ENCODE measurements at regions not wholly inside any gene's neighbourhood (a gene's known extent, or its start where the extent isn't known, plus 50 kb on each side); places are given as distances from the start of the nearest gene placed in this dataset.

DNA sequence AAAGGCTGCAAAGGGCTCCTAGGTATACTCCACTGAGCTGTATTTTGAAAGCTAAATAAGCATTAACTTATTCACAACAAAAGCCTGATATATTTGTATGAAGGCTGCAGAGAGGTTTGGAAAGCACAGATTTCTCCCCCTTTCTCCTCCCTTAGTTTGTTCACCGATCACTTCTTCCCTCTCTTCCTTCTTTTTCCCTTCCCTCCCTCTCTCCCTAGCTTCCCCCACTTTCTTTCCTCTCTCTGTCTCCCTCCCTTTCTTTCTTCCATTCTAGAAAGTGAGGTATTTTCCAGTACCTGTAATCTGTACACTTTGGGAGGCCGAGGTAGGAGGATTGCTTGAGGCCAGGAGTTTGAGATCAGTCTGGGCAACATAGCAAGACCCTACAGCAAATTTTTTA lies 62.1 kb downstream of the HHEX start:
- Histone ChIP-seq H3K9me3 (no peaks in the 10 kb centered on the region), H3K36me3 (no peaks in the 10 kb centered on the region), H3K4me3 (no peak overlapping the region), H3K27ac (no peak overlapping the region), H3K27me3 (no peaks in the 10 kb centered on the region), H3K4me1 (peaks cover 0 to 38% (median 6%) of the 10 kb centered on the region in 12 donors)
- intact Hi-C loops (cut with DNase I) = loop anchor here in 3 of 10 donors (10.0 kb wide), 2 partner anchors 57 to 63 kb away; no protein-coding TSS in a partner anchor
- ATAC-seq (no peak), DNase-seq (no peak)
- 86 to 95% (median 93%) methylated on average over 2 of the region's 2 CpGs for WGBS, 4 donors
- no peak for TF ChIP-seq POLR2A (IDR thresholded peaks at IDR 0.05)
- TF ChIP-seq CTCF (IDR thresholded peaks at IDR 0.05) = no peak

DNA sequence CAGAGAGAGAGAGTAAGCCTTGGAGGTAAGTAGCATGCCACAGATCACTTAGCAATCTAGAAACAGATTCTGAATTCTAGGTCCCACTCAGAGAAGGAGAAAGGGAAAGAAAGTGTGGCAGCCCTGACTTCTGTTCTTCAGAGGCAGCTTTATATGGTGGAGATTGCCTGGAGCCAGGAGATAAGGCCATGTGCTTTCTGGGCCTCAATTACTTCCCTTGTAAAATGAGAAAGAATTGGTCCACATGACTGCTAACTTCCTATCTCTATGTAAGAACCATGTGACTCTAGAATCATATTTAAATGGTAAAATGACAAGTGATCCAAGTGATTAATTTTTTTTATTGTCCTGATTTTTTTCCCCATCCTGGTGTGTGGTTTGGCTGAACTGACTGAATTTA lies 64.1 kb downstream of the HHEX start:
- ATAC-seq (no peak), DNase-seq (no peak)

DNA sequence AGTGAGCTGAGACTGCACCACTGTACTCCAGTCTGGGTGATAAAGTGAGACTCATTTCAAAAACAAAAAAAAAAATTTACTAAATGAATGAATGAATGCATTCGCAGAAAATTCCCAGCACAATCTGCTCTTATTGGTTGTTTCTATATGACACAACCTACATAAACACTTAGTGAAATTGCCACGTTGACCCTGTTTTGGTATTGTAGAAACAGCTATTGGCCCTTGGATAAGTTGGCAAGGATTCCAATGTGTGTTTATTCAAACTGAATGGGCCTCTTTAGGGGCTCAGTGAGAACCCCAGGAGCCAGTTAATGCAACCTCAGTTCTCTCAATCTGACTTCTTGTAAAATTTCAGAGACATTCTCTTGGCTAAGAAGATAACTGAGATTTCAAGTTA lies 66.0 kb downstream of the HHEX start:
- 68 to 80% (median 69%) methylated on average over 2 of the region's 2 CpGs for WGBS, 4 donors
- ATAC-seq (no peak), DNase-seq (no peak)
- no peaks in the 10 kb centered on the region for H3K36me3 ChIP-seq
- TF ChIP-seq POLR2A (IDR thresholded peaks at IDR 0.05) (no peak), CTCF (IDR thresholded peaks at IDR 0.05) (no peak)
- H3K27me3 ChIP-seq = no peaks in the 10 kb centered on the region
- intact Hi-C loops (cut with DNase I) = loop anchor here in 7 of 10 donors (2.0 to 10.0 kb wide), 6 partner anchors 53 to 65 kb away; no protein-coding TSS in a partner anchor
- no peak overlapping the region for H3K4me3 ChIP-seq
- H3K27ac ChIP-seq = peak overlapping the region in 9 of 12 donors; percentile 14 to 83 (median 58)
- peaks cover 0 to 58% (median 19%) of the 10 kb centered on the region in 12 donors for H3K4me1 ChIP-seq
- H3K9me3 ChIP-seq = no peaks in the 10 kb centered on the region

More for the DNA sequence above, 64.1 kb downstream of the HHEX start:
- Histone ChIP-seq H3K9me3 (no peaks in the 10 kb centered on the region), H3K36me3 (no peaks in the 10 kb centered on the region), H3K27me3 (no peaks in the 10 kb centered on the region), H3K27ac (no peak overlapping the region), H3K4me3 (no peak overlapping the region), H3K4me1 (peaks cover 0 to 48% (median 18%) of the 10 kb centered on the region in 12 donors)
- TF ChIP-seq POLR2A (IDR thresholded peaks at IDR 0.05) = no peak
- TF ChIP-seq CTCF (IDR thresholded peaks at IDR 0.05) = no peak
- intact Hi-C loops (cut with DNase I) = loop anchor here in 3 of 10 donors (10.0 kb wide), 2 partner anchors 59 to 61 kb away; no protein-coding TSS in a partner anchor

DNA sequence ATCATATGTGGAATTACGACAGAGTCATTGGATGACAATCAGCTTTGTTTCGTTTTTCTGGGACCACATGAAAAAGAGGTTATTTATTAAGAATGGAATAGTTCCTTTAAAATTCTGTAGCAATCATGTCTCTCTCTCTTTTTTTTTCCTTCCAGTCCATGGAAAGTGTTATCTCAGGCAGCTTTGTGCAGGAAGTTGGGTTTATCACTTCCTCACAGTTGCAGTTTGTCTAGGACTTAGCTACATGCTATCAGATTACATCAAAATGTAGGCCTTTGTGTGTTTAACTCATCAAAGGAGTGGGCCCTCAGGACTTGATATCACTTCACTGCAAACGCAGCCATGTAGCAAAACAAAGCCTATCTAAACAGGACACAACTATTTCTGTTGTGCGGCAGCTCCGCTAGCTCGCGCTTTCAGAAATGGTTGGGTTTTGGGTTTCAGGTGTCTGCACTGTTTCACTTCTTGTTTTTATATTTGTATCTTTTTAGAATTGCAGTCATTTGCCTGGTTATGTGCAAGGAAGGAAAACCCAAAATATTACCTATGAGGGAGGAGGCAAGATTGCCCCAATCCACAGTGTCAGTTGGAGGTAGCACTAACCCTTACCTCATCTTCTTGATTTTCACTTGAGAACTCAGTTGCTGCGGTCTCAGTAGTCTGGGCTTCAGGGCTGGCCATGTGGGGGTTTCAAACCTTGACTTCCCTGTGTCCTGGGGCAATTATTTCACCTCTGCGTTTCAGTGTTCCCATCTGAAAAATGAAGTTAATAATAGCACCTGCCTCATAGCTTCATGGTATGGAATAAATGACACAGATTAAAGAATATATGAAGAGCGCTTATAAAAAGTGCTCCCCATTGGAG lies 66.7 kb downstream of the HHEX start:
- TF ChIP-seq POLR2A (IDR thresholded peaks at IDR 0.05) (no peak), CTCF (IDR thresholded peaks at IDR 0.05) (no peak)
- Histone ChIP-seq H3K27me3 (no peaks in the 10 kb centered on the region), H3K4me1 (peaks cover 0 to 60% (median 19%) of the 10 kb centered on the region in 12 donors), H3K36me3 (no peaks in the 10 kb centered on the region), H3K9me3 (no peaks in the 10 kb centered on the region), H3K27ac (peak overlapping the region in 11 of 12 donors; percentile 15 to 83 (median 62)), H3K4me3 (no peak overlapping the region)
- ATAC-seq = peak; percentile 21 to 77 (median 42)
- 56 to 61% (median 58%) methylated on average over 10 of the region's 10 CpGs for WGBS, 4 donors
- peak in 2 of 5 donors; percentile 18 to 19 for DNase-seq
- intact Hi-C loops (cut with DNase I) = loop anchor here in 7 of 10 donors (1.0 to 10.0 kb wide), 7 partner anchors 54 to 67 kb away; partner anchors contain the start of gene HHEX (in 1 of the 7)
